ENCODE measurements at regions not wholly inside any gene's neighbourhood (a gene's known extent, or its start where the extent isn't known, plus 50 kb on each side); places are given as distances from the start of the nearest gene placed in this dataset.
A peak's percentile ranks its signal among the peaks of the same experiment; 100 is the strongest.
"Not testable (repeated sequence)": the region's sequence is repeated elsewhere in the genome, so short reads cannot be mapped to it uniquely, and the experiment has no call there.

DNA sequence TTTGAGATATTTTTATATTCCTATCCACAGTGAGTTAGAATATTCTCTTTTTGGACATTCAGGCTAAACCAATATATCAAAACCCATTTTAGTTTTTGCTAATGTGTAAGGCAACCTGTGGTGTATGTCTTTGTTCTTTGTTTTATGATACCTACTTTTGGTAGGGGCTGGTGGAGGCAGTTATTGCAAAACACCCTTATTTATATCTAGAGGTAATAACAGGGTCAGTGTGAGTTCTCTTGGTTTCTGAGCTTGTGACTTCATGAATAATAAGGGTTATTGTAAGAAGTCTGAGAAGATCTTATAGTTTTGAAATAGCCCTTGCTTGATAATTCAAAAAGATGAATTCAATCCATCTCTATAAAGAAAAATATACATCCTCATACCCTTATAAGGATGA is 235.1 kb upstream of the LRIG3 start:
- FAIRE-seq (no peak), DNase-seq (ENCODE audit: low spot score) (no peak)

DNA sequence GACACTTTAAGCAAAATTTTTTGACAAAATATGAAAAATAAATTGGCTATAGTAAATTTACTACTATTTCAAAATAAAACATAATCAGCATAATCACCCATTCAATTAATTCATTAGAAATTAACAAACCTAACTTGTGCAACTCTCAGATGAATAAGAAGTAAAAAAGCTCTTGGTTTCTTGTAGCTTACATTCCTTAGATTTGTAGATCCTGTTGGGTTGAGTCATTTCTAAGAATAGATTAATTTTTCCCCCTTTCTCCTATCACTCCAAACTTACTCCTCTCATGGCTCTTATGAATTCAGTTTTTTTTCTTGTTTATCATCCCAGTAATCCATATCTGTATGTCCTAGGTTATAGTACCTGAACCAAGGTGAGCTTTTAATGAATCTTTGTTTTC is 230.9 kb upstream of the LRIG3 start:
- FAIRE-seq = no peak
- no peak for DNase-seq (ENCODE audit: low spot score)

DNA sequence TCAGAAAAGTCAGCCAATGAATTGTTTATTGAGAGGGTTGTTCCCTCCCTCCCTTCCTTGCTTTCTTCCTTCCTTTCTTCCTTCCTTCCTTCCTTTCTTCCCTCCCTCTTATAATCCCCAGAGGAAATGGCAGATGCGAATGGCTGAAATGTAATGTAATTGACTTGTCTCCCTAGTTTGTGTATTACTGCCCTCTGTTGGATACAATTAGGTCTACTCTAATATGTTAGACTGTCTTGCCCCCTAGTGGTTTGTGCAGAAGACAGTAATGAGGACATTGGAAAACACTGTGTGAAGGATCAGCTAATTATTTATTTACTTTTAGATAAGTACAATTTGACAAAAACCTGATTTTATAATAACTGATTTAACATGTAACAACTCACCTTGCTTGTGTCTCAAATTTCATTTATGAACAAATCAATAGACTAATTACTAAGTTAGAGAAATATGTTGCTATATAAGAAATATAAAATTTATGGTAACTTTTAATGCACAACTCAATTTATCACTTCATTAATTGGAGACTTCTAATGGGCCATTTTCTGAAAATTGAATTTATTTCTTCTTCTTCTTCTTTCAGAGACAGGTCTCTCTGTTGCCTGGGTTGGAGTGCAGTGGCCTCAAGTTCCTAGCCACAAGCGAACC is 229.8 kb upstream of the LRIG3 start:
- peak; percentile 86 for FAIRE-seq
- DNase-seq (ENCODE audit: low spot score) = peak; percentile 73

DNA sequence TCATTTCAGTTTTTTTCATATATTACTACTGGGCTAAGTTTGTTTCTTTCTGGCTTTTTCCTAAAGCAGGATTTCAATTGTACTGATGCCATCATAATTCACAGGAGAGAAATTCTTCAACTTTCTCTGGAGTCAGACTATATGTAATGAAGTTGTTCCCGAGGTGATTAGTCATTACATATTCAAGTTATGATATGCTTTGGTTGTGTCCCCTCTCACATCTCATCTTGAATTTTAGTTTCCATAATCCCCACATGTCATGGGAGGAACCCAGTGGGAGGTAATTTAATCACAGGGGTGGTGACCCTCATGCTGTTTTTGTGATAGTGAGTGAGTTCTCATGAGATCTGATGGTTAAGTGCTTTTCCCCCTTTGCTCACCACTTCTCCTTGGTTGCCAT is 227.5 kb upstream of the LRIG3 start:
- FAIRE-seq = no peak

DNA sequence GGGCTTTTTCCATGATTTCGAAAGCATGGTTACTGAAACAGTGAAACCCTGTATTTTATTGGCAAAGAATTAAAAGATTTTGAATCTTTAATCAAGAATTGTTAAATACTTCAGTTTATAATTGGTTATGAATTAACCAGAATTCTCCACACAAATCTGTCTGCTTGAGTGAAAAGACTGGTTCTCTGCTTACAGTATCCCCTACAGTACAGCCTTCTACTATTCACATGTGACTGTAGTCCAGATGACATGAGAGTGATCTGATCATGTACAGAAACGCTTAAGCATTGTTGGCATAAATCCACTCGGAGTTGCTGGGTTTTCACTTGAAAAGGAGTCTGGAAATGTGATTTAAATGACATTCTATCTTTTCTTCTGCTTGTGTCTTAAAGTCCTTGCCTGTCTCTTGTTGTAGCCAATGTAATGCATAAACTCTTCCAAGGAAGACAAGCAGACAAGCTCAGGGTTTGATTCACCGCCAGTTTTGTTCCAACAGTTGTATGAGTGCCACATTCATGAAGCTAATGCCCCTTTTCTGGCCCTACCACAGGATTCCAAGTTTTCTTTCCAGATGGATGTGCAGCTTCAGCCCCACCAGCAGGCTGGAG is 222.0 kb upstream of the LRIG3 start:
- no peak for FAIRE-seq
- no peak for DNase-seq (ENCODE audit: low spot score)

More for the DNA sequence above, 227.5 kb upstream of the LRIG3 start:
- DNase-seq (ENCODE audit: low spot score) = no peak

DNA sequence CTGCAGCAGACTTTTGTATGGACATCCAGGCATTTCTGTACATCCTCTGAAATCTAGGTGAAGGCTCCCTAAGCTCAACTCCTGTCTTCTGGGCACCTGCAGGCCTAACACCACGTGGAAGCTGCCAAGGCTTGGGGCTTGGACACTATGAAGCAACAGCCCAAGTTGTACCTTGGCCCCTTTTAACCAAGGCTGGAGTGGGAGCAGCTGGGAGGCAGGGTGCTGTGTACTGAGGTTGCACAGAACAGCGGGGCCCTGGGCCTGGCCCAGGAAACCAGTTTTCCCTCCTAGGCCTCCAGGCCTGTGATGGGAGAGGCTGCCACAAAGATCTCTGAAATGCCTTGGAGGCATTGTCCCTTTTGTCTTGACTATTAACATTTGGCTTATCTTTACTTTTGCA is 214.4 kb upstream of the LRIG3 start:
- DNase-seq (ENCODE audit: low spot score) (no peak), FAIRE-seq (no peak)

DNA sequence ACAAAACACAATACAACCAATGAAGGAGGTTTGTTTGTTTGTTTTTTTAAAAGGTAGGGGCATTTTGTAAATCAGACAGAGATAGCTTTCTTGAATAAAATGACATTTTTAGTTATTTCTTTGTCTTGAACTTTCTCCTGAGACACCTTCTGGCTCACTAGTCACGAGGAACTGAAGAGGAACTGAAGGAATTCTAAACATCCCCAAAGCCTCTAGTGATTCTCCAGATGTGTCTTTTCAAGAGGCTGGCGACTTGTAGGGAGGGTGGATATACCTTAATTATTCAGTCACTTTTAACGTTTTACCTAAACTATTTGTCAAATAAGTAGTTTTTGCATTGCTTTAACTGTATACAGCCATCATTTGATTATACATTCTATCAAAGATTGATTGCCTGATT is 211.2 kb upstream of the LRIG3 start:
- no peak for FAIRE-seq
- no peak for DNase-seq (ENCODE audit: low spot score)

DNA sequence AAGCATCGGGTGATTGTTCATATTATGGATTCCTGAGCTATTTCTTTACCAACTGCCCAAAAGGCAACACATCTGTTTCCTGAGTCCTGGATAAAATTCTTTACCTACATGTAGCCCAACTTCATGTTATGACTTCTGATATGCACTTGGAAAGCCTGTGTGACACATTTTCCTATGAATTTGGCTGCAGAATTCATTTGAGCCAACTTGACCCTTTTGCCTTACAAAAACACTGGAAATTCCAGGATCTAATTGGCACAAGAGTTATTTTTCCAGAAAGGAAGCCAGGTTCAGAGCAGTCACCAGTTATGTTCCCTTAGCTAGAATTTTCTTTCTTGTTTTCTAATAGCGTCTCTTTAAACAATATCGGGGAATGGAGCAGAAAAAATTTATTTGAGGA is 202.5 kb upstream of the LRIG3 start:
- DNase-seq (ENCODE audit: low spot score) (no peak), FAIRE-seq (no peak)

DNA sequence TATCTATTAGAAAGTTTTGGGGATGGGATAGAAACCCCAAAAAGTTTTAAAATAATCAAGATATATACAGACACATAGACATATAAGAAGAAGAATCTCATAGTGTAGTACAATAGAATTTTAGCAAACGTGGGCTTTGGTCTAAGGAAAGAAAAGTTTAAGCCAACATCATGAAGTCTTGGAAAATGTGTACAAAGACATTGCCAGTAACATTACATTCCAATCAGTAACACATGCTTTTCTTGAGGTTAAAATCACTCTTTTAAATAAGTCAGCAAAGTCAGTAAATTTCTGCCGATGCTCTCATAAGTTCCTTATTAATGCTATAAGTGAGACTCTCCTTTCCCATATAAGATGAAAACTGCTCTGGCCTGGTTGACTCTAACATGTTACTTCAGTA is 201.1 kb upstream of the LRIG3 start:
- FAIRE-seq = no peak
- no peak for DNase-seq (ENCODE audit: low spot score)

DNA sequence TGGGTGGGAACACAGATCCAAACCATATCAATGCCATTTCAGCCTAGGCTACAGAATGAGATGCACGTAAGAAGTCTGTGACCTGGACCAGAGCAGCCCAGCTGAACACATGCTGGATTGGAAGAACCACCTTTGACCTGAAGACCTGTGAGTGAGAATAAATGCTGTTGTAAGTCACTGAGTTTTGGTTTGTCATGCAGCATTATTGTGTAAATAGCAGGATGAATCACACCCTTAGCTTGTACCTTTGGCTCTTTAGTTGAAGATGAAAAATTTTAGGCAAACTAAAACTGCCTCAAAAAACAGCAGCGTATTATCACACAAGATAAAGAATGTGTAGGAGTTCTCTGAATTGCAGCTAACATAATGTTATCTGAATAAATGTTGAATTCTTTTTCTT is 199.4 kb upstream of the LRIG3 start:
- no peak for DNase-seq (ENCODE audit: low spot score)
- FAIRE-seq = no peak

DNA sequence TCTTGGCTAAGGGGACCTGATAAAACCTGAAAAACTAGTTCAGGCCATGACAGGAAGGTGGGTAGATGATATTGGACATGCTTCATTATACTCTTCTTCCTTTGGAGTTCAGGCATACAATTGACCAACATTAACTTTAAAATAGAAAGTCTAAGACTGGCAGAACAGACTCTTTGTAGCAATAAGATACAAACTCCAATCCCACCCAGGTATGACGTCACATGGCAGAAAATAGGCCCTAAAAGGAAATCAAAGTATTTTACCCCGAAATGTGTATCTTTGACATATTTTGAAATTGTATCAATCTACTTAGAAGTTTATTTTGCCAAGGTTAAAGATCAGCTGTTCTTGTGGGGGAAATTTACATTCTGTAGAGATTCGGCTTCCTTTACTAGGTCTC is 198.1 kb upstream of the LRIG3 start:
- FAIRE-seq (no peak), DNase-seq (ENCODE audit: low spot score) (no peak)

DNA sequence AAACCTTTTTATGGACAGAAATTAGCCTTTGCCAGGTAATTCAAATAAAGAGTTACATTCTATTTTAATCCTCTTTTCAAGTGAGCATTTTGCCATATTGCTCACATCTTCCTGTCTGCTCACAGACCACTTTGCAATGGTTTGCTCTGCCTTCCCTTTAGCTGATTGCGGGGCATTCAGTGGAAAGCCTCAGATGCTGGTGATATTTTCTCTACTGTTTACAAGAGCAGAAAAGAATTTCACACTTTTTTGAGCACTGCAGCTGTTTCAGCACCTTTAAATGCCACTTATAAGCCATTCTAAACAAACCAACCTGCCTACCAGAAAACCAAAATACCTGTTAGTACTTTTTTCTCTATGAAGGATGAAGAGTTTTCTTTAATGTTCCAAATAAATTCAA is 195.7 kb upstream of the LRIG3 start:
- no peak for DNase-seq (ENCODE audit: low spot score)
- no peak for FAIRE-seq

DNA sequence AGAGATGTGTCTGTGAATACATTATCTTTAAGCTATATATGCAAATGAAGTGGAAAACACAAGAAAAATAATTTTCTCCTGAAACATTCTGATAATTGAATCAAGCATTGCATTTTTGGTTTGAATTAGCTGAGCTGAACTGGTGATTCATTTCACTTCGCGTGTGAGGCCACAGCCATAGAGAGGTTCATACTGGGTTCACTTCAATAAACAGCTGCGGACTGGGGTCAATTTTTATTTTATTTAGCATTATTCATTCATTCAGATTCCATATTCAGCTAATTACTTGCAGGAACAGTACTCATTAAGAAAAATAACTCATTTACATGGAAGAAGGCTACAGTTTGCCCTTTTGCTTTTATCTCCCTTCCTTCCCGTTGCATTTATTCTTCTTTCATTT is 195.2 kb upstream of the LRIG3 start:
- DNase-seq (ENCODE audit: low spot score) (no peak), FAIRE-seq (no peak)

DNA sequence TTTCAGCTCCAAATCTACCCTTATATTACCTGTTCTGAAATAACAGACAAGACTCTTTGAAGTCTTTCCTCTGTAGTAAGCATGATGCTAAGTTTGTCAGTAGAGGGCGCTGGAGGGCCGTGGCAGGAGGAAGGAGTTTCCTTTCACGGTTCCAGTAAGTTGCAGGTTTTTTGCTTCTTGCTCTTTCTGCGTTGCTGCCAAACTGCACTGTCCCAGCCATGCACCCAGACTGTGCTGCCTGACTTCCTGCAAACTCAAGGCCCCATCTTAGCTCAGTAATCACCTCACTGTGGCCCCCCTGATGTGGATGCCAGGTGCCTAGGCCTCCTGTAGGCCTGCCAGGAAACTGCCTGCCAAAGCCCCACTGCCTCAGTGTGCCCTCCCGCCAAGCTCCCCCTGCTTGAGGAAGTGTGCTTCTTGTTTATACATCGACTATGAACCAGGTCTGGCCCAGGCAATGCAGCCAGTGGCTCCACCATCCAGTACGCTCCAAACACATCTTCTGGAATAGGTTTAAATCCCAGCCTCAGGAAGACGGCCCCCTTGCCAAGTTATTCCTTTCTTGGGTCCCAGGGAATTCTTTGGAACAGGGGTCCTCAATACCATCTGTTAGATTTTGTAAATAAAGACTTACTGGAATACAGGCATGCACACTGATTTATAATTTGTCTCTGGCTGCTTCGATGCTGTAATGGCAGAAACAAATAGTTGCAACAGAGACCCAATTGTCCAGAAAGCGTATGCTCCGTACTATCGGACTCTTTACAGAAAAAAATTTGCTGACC is 193.7 kb upstream of the LRIG3 start:
- DNase-seq (ENCODE audit: low spot score) (peak; percentile 42), FAIRE-seq (no peak)

DNA sequence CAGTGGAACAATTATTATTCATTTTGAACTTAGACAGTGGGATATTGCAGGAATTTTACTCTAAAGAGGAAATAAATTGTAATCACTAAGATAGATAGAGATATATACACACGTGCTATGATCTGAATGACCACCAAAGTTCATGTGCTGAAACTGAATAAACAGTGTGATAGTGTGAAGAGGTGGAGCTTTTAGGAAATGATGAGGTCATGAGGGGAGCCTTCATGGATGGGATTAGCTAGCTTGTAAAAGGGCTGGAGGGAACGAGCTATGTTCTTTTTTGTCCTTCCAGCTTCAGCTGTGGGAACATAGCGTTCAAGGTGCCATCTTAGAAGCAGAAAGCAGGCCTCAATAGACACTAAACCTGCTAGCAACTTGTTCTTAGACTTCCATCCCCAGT is 191.5 kb upstream of the LRIG3 start:
- no peak for DNase-seq (ENCODE audit: low spot score)
- FAIRE-seq = no peak

DNA sequence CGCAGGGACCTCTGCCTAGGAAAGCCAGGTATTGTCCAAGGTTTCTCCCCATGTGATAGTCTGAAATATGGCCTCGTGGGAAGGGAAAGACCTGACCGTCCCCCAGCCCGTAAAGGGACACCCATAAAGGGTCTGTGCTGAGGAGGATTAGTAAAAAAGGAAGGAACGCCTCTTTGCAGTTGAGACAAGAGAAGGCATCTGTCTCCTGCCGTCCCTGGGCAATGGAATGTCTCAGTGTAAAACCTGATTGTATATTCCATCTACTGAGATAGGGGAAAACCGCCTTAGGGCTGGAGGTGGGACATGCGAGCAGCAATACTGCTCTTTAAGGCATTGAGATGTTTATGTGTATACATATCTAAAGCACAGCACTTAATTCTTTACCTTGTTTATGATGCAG is 188.2 kb upstream of the LRIG3 start:
- not testable (repeated sequence) for FAIRE-seq; DNase-seq (ENCODE audit: low spot score)

DNA sequence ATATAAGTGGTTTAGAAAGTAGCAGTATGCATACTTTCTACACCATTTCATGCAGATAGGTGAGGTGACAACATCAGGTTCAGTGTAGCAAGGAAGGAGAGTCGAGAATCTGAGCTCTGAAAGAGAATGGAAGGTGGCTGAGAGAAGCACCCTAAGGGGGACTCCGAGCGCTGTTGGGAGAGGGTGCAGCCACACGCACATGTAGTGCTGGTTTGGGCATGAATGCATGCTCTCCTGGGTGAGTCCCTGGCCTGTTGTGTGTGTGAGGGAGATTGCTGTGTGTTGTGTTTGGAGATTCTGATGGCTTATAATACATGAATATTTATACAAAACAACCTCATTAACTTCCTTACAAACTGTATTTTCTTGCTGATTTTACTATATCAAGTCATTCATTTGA is 180.3 kb upstream of the LRIG3 start:
- no peak for DNase-seq (ENCODE audit: low spot score)
- no peak for FAIRE-seq

DNA sequence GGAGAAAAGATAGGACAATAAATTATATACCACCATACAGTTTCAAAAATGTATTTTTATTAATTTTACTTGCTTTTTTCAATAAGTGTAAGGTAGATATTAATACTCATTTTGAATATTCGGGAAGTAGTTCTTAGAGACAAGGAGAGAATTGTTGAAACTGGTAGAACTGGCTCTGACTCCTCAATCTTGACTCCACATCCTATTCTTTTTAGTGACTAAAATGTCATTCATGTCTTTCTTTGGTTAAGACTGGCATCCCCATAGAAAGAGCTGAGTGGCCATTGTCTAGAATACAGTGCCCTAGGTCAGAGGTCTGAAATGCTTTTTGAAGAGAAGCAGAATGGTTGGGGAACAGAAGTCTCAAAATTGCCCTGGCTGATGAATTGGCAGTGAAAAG is 177.6 kb upstream of the LRIG3 start:
- DNase-seq (ENCODE audit: low spot score) = no peak
- no peak for FAIRE-seq

DNA sequence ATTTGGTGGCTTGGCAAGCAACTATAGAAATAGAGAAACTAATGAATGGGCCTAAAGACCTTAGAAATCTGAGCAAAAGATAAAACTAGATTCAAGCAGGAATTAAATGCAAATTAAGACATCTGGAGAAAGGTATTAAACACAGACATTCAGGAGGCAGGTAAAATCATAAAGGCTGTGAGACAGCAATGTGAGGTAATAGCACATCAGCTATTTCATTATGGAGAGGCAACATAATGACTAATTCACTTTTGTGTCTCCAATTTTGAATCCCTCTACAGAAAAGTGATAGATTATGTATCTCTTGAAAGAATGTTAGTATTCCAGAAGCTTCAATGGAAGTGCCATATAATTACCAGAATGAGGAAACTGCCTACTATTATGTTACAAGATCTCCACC is 175.9 kb upstream of the LRIG3 start:
- DNase-seq (ENCODE audit: low spot score) = no peak
- no peak for FAIRE-seq

DNA sequence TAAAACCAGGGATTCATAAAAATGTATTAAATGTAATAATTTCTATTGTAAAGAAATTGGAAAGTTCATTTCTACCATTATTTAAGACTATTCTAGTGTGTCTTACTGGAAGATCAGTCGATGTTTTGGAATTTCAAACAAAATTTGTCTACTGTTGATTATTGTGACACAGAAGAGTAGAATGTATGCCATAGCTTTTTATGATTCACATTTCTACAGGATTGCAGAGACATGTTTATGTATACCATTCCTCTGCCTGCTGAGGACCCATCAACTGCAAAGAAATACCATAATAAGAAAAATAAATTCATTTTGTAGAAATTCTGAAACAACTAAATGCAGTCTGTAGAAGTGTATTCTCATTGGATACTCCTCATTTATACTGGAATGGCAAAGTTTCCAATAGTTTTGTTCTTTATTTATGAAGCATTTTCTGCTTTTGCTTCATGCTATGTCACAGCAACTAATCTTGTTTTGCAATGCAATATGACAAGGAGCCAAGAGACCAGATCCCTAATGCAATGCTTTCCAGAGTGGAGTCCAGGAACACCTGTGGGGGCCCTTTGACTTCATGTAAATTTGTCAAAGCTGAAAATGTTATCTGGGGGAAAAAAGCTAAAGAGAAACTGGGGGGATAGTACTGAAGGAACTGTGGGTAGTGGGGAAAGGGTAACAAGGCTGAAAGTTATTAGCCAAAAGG is 172.9 kb upstream of the LRIG3 start:
- DNase-seq (ENCODE audit: low spot score) = no peak
- FAIRE-seq = no peak

DNA sequence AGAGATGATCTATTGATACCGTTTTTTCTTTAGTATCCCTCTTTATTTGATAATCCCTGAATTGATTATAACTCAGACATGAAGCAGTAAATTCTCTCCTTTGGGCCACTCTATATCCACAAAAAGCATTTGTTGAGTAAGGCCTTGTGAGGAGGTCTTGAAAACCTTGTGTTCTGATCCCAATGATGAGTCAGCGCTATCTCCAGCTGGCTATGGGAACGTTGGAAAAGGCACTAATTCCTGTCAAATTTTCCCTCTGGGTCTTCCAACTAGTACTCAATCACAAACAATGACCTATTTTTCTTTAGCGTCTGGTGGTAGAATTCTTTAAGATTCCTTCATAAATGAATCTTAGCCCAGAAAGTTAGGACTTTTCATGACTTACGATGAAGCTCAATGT is 168.4 kb upstream of the LRIG3 start:
- FAIRE-seq = no peak
- DNase-seq (ENCODE audit: low spot score) = no peak

DNA sequence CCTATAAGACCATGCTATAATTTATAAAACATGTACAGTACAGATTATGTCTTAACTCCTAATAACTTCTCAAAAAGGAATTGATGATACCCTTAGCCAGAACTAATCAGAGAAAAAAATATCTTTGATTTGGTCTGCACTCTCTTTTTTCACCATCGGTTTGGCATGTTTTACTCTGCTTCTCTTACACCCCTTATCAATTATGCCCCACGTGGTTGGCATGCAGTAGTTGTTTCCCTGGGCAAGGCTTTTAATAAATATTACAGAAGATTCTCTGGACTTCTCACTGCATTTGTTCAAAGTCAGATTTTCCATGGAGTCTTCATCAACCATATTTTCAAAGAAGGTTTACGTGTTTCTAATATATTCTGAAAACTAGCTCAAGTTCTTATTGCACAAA is 167.4 kb upstream of the LRIG3 start:
- no peak for FAIRE-seq
- no peak for DNase-seq (ENCODE audit: low spot score)

Data from RCC 7860 (cell line).